ENCODE measurements at regions not wholly inside any gene's neighbourhood (a gene's known extent, or its start where the extent isn't known, plus 50 kb on each side); places are given as distances from the start of the nearest gene placed in this dataset.
A peak's percentile ranks its signal among the peaks of the same experiment; 100 is the strongest.

DNA sequence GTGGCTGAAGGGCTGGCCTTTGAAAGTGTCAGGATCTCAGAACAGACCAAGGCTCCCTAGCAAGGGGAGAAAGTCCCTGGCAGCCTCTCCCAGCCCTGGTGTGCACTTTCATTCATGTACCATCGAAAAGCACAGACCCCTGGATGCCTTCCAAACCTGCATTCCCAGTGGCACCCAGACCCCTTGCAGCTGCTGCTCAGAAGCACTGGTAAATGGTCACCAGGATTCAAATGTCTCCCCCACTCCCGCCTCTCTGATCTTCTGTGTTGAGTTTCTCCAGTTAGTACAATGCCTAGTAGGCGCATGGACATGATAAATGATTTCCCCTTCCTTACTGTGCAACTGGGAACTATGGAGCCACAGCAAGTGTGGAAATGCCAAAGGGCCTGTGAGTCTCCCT, 180.0 kb downstream of the GLI2 start:
- TF ChIP-seq, protein P1, sequence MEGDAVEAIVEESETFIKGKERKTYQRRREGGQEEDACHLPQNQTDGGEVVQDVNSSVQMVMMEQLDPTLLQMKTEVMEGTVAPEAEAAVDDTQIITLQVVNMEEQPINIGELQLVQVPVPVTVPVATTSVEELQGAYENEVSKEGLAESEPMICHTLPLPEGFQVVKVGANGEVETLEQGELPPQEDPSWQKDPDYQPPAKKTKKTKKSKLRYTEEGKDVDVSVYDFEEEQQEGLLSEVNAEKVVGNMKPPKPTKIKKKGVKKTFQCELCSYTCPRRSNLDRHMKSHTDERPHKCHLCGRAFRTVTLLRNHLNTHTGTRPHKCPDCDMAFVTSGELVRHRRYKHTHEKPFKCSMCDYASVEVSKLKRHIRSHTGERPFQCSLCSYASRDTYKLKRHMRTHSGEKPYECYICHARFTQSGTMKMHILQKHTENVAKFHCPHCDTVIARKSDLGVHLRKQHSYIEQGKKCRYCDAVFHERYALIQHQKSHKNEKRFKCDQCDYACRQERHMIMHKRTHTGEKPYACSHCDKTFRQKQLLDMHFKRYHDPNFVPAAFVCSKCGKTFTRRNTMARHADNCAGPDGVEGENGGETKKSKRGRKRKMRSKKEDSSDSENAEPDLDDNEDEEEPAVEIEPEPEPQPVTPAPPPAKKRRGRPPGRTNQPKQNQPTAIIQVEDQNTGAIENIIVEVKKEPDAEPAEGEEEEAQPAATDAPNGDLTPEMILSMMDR (IDR thresholded peaks at IDR 0.05; ENCODE audit: insufficient read depth, low read length, severe bottlenecking), result no peak
- Histone ChIP-seq H3K36me3 (ENCODE audit: control insufficient read depth, insufficient read depth, low read length) (no peaks in the 10 kb centered on the region), H3K4me3 (ENCODE audit: low read depth, low read length) (no peak overlapping the region), H3K27me3 (ENCODE audit: control insufficient read depth, insufficient read depth, low read length) (no peaks in the 10 kb centered on the region)
- DNase-seq (ENCODE audit: low read depth), result no peak
- peak; percentile 18 for FAIRE-seq

DNA sequence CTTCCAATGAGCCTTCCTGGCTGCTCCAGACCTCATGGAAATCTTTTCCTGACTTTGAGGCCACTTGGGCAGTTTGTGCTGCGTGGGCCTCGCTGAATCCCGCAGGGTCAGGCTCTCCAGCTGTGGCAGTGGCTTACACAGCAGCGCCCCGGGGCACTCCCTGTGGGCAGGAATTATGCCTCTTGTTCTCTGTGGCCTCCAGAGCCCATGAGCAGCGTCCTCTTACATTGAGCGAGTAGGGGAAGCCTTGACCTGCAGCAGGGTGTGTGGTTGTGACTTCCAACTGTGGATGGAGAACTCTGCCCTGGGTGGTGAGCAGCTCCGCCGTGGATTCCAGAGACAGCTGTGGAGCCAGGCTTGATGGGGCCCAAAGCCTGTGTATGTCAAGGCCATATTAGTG, 180.8 kb downstream of the GLI2 start:
- TF ChIP-seq, protein P1 (IDR thresholded peaks at IDR 0.05; ENCODE audit: insufficient read depth, low read length, severe bottlenecking), result no peak
- DNase-seq (ENCODE audit: low read depth) (no peak), FAIRE-seq (no peak)
- Histone ChIP-seq H3K36me3 (ENCODE audit: control insufficient read depth, insufficient read depth, low read length) (no peaks in the 10 kb centered on the region), H3K4me3 (ENCODE audit: low read depth, low read length) (no peak overlapping the region), H3K27me3 (ENCODE audit: control insufficient read depth, insufficient read depth, low read length) (no peaks in the 10 kb centered on the region)

DNA sequence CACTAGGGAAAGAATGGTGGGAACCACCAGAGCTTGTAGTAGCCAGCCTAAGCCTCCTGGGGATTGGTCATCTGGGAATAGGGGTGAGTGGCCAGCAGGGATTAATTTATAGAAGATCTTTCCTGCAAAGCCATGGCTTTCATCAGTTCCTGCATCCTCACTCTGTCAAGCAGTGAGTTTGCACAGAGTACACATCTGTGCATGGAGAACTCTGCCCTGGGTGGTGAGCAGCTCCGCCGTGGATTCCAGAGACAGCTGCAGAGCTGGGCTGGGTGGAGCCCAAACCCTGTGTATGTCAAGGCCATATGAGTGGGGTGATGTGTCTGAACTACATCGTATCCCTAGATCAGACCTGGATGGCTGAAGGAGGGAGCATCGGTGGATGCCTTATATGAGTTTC, 182.2 kb downstream of the GLI2 start:
- TF ChIP-seq, protein P1 (IDR thresholded peaks at IDR 0.05; ENCODE audit: insufficient read depth, low read length, severe bottlenecking), result no peak
- FAIRE-seq (peak; percentile 62), DNase-seq (ENCODE audit: low read depth) (no peak)

DNA sequence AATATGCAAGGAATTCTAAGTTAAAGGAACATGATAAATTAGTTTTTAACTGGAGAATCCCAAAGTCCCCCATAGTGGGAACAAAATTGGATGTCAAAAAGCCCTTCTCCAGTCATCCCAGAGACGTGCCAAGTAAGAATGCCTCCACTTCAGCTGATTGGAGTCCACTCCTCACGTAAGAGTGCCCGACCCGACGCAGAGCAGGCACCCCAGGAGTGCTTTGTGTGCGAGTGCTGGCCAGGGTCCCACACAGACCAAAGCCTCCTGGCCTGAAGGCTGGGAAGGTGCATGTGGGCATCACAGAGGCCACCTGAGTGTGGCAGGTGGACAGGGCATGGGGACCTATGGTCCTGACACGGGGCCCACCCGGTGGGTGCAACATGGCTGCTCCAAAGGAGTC, 183.5 kb downstream of the GLI2 start:
- TF ChIP-seq, protein P1 (IDR thresholded peaks at IDR 0.05; ENCODE audit: insufficient read depth, low read length, severe bottlenecking), result no peak
- FAIRE-seq, result no peak
- DNase-seq (ENCODE audit: low read depth), result no peak
- Histone ChIP-seq H3K4me3 (ENCODE audit: low read depth, low read length) (no peak overlapping the region), H3K36me3 (ENCODE audit: control insufficient read depth, insufficient read depth, low read length) (no peaks in the 10 kb centered on the region), H3K27me3 (ENCODE audit: control insufficient read depth, insufficient read depth, low read length) (no peaks in the 10 kb centered on the region)

More for the DNA sequence above, 182.2 kb downstream of the GLI2 start:
- Histone ChIP-seq H3K4me3 (ENCODE audit: low read depth, low read length) (no peak overlapping the region), H3K27me3 (ENCODE audit: control insufficient read depth, insufficient read depth, low read length) (no peaks in the 10 kb centered on the region), H3K36me3 (ENCODE audit: control insufficient read depth, insufficient read depth, low read length) (no peaks in the 10 kb centered on the region)

DNA sequence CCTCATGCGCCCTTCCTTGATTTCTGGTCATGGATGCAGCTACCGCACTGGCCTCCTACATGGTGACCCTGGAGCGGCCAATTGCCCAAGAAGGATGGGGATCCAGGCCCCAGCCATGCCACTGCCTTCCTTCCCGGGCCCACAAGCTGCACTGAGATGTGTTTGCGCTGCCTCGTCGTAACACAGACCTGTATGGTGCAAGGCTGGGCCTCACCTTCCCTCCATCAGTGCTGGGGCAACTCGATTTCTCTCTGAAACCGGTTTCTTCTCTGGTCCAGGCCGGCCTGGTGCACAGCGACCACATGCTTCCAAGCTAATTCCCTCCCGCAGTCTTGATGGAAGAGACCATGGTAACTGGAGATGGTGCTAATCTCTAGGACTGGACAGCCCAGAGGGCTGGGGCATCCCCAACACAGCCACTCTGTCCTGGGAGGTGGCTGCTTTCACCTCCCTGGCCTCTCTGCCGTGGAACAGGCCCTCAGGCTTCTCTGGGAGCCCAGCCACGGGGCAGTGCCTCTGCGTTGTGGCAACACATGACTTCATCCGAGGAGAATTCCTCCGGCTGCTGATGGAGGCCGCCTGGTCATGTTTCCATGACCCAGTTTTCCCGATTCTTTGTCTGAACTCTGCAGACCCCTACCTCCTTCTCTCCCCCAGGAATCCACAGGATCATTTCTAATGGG, 184.2 kb downstream of the GLI2 start:
- Histone ChIP-seq H3K4me3 (ENCODE audit: low read depth, low read length) (no peak overlapping the region), H3K27me3 (ENCODE audit: control insufficient read depth, insufficient read depth, low read length) (no peaks in the 10 kb centered on the region), H3K36me3 (ENCODE audit: control insufficient read depth, insufficient read depth, low read length) (no peaks in the 10 kb centered on the region)
- FAIRE-seq (no peak), DNase-seq (ENCODE audit: low read depth) (no peak)
- TF ChIP-seq, protein P1 (IDR thresholded peaks at IDR 0.05; ENCODE audit: insufficient read depth, low read length, severe bottlenecking), result no peak
